ENCODE measurements at regions not wholly inside any gene's neighbourhood (a gene's known extent, or its start where the extent isn't known, plus 50 kb on each side); places are given as distances from the start of the nearest gene placed in this dataset.

GRCh38 chr22:49382451-49382735, 445.3 kb downstream of the BRD1 start:
- TF ChIP-seq CTCF (IDR thresholded peaks at IDR 0.05) (no peak), POLR2A (IDR thresholded peaks at IDR 0.05) (no peak)

Measured in adrenal gland (tissue), 5 donors.